DND-41 (cell line): ENCODE measurements at regions not wholly inside any gene's neighbourhood (a gene's known extent, or its start where the extent isn't known, plus 50 kb on each side); places are given as distances from the start of the nearest gene placed in this dataset.

Source experiments
- CTCF ChIP-seq: IDR thresholded peaks from 2 replicates; pipeline ENCODE4 v1.5.1; 2012; ENCODE audit warnings: borderline replicate concordance, low read length, moderate library complexity, mild to moderate bottlenecking; ENCODE audit not compliant: poor library complexity, severe bottlenecking; ENCODE audit errors: extremely low read depth
- EZH2 ChIP-seq: IDR thresholded peaks from 3 replicates; pipeline ENCODE4 v1.6.1; 2012; ENCODE audit warnings: borderline replicate concordance, low read depth, mild to moderate bottlenecking, moderate library complexity, low read length, inconsistent platforms; ENCODE audit not compliant: severe bottlenecking

- TF ChIP-seq CTCF (no peak), EZH2 (no peak)
Observed at GRCh38 chr12:132393991-132394949, 64.9 kb upstream of the GALNT9 start.
